GM06990 (cell line): ENCODE measurements at regions not wholly inside any gene's neighbourhood (a gene's known extent, or its start where the extent isn't known, plus 50 kb on each side); places are given as distances from the start of the nearest gene placed in this dataset.

Source experiments
- DNase-seq: peaks from one replicate; pipeline ENCODE4 v3.0.0-alpha.2; 2011; ENCODE audit not compliant: insufficient read length; ENCODE audit errors: extremely low read depth
- H3K27me3 ChIP-seq: replicated peaks from 2 replicates; pipeline ENCODE4 v1.6.0; 2011; ENCODE audit warnings: low read length; ENCODE audit not compliant: control insufficient read depth, insufficient read depth
- H3K36me3 ChIP-seq: 2 replicates; pipeline ENCODE4 v1.5.1; 2011; ENCODE audit warnings: low read length; ENCODE audit not compliant: control insufficient read depth, insufficient read depth
- H3K4me3 ChIP-seq: replicated peaks from 2 replicates; pipeline ENCODE4 v1.5.1; 2011; ENCODE audit warnings: low read depth, mild to moderate bottlenecking, control low read depth, low read length
- TF ChIP-seq, protein P1 (sequence below): IDR thresholded peaks from 2 replicates; pipeline ENCODE4 v1.5.1; 2011; ENCODE audit warnings: low read length, control low read depth, mild to moderate bottlenecking, inconsistent platforms; ENCODE audit not compliant: insufficient read depth, poor library complexity, severe bottlenecking

DNA sequence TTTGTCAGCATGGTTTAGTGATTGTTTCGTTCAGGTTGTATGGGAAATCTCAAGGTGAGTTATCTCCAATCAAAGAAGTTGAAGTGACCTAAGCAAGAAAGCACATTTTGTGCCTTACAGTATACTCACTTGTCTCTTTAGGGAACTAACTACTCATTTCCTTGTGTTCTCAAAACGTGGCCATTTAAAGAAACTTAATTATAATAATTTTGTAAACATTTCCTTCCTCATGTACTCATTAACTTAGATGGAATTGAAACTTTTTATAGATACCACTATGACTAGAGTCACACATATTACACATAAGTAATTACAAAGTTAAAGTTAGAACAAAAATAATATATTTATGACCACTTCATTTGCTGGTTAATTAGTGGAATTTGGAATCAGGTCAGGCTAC is 552.6 kb downstream of the MRPL39 start:
- no peaks in the 10 kb centered on the region for H3K36me3 ChIP-seq
- H3K4me3 ChIP-seq, result no peak overlapping the region
- no peak for DNase-seq
- H3K27me3 ChIP-seq, result no peaks in the 10 kb centered on the region
- TF ChIP-seq, protein P1, sequence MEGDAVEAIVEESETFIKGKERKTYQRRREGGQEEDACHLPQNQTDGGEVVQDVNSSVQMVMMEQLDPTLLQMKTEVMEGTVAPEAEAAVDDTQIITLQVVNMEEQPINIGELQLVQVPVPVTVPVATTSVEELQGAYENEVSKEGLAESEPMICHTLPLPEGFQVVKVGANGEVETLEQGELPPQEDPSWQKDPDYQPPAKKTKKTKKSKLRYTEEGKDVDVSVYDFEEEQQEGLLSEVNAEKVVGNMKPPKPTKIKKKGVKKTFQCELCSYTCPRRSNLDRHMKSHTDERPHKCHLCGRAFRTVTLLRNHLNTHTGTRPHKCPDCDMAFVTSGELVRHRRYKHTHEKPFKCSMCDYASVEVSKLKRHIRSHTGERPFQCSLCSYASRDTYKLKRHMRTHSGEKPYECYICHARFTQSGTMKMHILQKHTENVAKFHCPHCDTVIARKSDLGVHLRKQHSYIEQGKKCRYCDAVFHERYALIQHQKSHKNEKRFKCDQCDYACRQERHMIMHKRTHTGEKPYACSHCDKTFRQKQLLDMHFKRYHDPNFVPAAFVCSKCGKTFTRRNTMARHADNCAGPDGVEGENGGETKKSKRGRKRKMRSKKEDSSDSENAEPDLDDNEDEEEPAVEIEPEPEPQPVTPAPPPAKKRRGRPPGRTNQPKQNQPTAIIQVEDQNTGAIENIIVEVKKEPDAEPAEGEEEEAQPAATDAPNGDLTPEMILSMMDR, result no peak

DNA sequence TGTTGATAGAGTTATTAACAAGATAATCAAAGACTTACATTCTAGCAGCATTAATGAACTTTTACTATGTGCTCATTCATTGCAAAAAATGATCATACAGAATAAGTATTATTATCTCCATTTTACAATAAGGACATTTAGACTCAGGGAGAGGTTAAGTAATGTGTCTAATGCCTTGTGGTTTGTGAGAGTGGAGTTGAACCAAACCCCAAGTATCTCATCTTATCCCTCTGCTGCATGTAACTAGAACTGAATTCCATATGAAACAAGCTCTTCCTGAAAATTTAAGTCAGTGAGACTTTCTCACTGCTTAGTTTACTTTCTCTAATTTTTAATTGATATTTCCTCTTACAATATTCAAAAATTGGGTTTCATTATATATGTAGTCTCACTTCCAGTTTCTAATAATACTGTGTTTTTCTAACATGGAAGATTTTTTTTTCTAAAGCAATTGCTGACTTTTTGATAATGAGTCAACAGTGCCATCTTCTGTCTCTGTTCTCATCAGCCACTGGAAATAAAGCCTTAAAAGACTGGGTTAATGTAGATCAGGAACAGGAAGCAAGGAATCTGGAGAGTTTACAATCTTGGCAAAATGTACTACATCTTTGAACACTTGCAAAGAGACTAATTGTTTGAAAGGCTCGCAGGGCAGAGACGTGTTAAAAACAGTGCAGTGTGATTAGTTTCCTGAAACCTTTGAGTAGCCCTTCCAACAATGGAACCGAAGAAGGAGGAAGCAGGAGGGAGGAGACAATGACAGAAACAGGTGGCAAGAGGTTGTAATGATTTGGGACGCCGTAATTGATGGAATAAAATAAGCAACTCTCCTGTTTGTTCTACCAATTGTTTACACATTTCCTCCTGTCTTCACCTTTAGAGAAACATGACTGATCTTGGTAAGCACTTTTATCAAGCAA is 567.6 kb downstream of the MRPL39 start:
- Histone ChIP-seq H3K27me3 (no peaks in the 10 kb centered on the region), H3K4me3 (peak overlapping the region; percentile 25), H3K36me3 (no peaks in the 10 kb centered on the region)
- TF ChIP-seq, protein P1, result peak; percentile 52
- DNase-seq, result peak; percentile 38

DNA sequence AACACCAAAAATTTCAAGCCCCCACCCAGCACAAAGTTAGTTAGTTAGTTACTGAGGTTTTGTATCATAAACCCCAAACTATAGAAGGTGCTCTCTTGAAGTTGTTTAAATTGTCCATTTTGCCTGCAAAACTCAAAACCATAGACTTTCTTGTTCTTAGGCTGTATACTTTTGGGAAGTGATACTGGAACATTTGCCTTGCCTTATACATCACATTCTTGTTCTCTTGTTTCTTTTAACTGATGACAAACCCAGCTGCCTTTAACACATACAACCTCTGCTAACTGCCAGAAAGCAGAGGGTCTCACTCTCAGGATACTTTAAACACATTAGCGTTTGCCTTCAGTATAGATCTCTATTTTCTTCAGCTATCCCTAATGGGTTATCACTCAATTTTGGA is 570.5 kb downstream of the MRPL39 start:
- Histone ChIP-seq H3K4me3 (no peak overlapping the region), H3K36me3 (no peaks in the 10 kb centered on the region), H3K27me3 (no peaks in the 10 kb centered on the region)
- TF ChIP-seq, protein P1, result no peak
- no peak for DNase-seq

DNA sequence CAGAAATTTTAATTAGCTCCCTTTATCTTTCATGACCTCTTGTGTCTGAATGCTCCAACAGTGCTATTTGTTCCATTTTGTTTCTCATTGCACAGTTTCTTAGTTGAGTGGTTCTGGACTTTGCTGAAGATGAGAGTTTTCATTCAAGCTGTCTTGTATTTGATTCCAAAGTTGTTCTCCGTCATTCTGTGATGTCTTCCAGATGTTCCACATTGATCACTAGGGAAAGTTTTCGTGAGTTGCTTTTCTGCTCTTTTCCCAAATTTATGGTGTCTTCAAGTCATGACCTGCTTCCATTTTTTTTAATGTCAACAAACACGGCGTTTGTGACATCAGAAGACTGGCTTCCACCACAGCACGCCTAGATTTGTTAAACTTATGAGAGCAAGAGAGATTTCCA is 575.5 kb downstream of the MRPL39 start:
- TF ChIP-seq, protein P1, result no peak
- Histone ChIP-seq H3K27me3 (no peaks in the 10 kb centered on the region), H3K4me3 (no peak overlapping the region), H3K36me3 (no peaks in the 10 kb centered on the region)
- DNase-seq, result no peak

DNA sequence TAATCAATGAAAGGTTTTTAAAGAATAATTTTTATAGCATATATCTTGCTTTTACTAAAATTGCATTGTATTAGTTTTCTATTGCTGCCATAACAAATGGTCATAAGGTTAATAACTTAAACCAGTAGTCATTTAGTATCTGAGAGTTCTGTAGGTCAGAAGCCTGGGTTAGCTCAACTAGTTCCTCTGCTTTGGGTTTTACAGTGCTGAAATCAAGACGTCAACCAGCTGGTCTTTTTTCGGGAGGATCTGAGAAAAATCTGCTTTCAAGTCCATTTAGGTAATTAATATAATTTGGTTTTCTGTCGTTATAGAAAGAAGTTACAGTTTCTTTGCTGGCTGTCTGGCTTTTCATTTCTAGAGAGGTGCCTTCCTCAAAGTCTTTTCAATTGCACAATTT is 577.7 kb downstream of the MRPL39 start:
- TF ChIP-seq, protein P1, result no peak

More for the DNA sequence above, 577.7 kb downstream of the MRPL39 start:
- DNase-seq, result no peak
- no peaks in the 10 kb centered on the region for H3K27me3 ChIP-seq
- H3K36me3 ChIP-seq, result no peaks in the 10 kb centered on the region
- no peak overlapping the region for H3K4me3 ChIP-seq
